H9 (cell line): ENCODE measurements at regions not wholly inside any gene's neighbourhood (a gene's known extent, or its start where the extent isn't known, plus 50 kb on each side); places are given as distances from the start of the nearest gene placed in this dataset.

ENCODE experiments used
- DNase-seq: peaks from one replicate; pipeline ENCODE4 v3.0.0-alpha.2; 2017
- H2AFZ ChIP-seq: one replicate; pipeline ENCODE4 v1.6.1; 2013; ENCODE audit warnings: mild to moderate bottlenecking, low read length, control low read depth, moderate library complexity
- H2AK5ac ChIP-seq: 2 replicates; pipeline ENCODE4 v1.6.1; 2013; ENCODE audit warnings: low read length, control low read depth, mixed read lengths; ENCODE audit not compliant: insufficient read length
- H2BK120ac ChIP-seq: one replicate; pipeline ENCODE4 v1.6.1; 2013; ENCODE audit warnings: low read depth, mild to moderate bottlenecking, low read length, control low read depth, inconsistent platforms; ENCODE audit not compliant: poor library complexity, severe bottlenecking
- H2BK12ac ChIP-seq: 2 replicates; pipeline ENCODE4 v1.6.1; 2013; ENCODE audit warnings: low read length, control low read depth, mixed read lengths, low read depth; ENCODE audit not compliant: insufficient read length
- H2BK15ac ChIP-seq: 2 replicates; pipeline ENCODE4 v1.6.1; 2013; ENCODE audit warnings: low read depth, low read length, control low read depth
- H2BK20ac ChIP-seq: one replicate; pipeline ENCODE4 v1.6.1; 2013; ENCODE audit warnings: low read depth, mild to moderate bottlenecking, low read length, control low read depth, inconsistent platforms; ENCODE audit not compliant: poor library complexity, severe bottlenecking
- H2BK5ac ChIP-seq: 2 replicates; pipeline ENCODE4 v1.6.1; 2013; ENCODE audit warnings: low read length, control low read depth, mixed read lengths; ENCODE audit not compliant: insufficient read length
- H3K14ac ChIP-seq: 2 replicates; pipeline ENCODE4 v1.6.1; 2013; ENCODE audit warnings: low read length, control low read depth; ENCODE audit not compliant: insufficient read depth
- H3K18ac ChIP-seq: 2 replicates; pipeline ENCODE4 v1.6.1; 2013; ENCODE audit warnings: low read depth, mild to moderate bottlenecking, mixed read lengths, low read length, control low read depth; ENCODE audit not compliant: insufficient read length
- H3K23ac ChIP-seq: 2 replicates; pipeline ENCODE4 v1.6.1; 2013; ENCODE audit warnings: low read length, control low read depth, mixed read lengths, low read depth; ENCODE audit not compliant: insufficient read length
- H3K23me2 ChIP-seq: 2 replicates; pipeline ENCODE4 v1.6.1; 2013; ENCODE audit warnings: low read depth, mild to moderate bottlenecking, mixed read lengths, low read length, control low read depth; ENCODE audit not compliant: insufficient read length, poor library complexity, severe bottlenecking
- H3K27ac ChIP-seq: 2 replicates; pipeline ENCODE4 v1.5.1; 2013; ENCODE audit warnings: low read length, control low read depth, mixed read lengths, low read depth; ENCODE audit not compliant: insufficient read length
- H3K27me3 ChIP-seq: 2 replicates; pipeline ENCODE4 v1.6.1; 2013; ENCODE audit warnings: low read length, control low read depth, inconsistent platforms; ENCODE audit not compliant: insufficient read depth
- H3K4ac ChIP-seq: 2 replicates; pipeline ENCODE4 v1.6.1; 2013; ENCODE audit warnings: low read depth, mild to moderate bottlenecking, control low read depth, inconsistent platforms, low read length, moderate library complexity
- H3K4me1 ChIP-seq: 2 replicates; pipeline ENCODE4 v1.6.1; 2013; ENCODE audit warnings: low read length, control low read depth, inconsistent platforms; ENCODE audit not compliant: insufficient read depth
- H3K4me2 ChIP-seq: 2 replicates; pipeline ENCODE4 v1.6.1; 2013; ENCODE audit warnings: low read length, control low read depth, mixed read lengths; ENCODE audit not compliant: insufficient read length, insufficient read depth
- H3K56ac ChIP-seq: 2 replicates; pipeline ENCODE4 v1.6.1; 2013; ENCODE audit warnings: low read depth, mild to moderate bottlenecking, mixed read lengths, low read length, control low read depth; ENCODE audit not compliant: insufficient read length
- H3K79me1 ChIP-seq: 2 replicates; pipeline ENCODE4 v1.6.1; 2013; ENCODE audit warnings: low read depth, mild to moderate bottlenecking, moderate library complexity, low read length, control low read depth, inconsistent platforms; ENCODE audit not compliant: insufficient read depth, poor library complexity, severe bottlenecking
- H3K79me2 ChIP-seq: 2 replicates; pipeline ENCODE4 v1.6.1; 2013; ENCODE audit warnings: low read length, control low read depth, inconsistent platforms; ENCODE audit not compliant: insufficient read depth
- H3K9ac ChIP-seq: 2 replicates; pipeline ENCODE4 v1.6.1; 2013; ENCODE audit warnings: low read length, control low read depth, mixed read lengths; ENCODE audit not compliant: insufficient read length; ENCODE audit errors: extremely low read depth
- H3K9me3 ChIP-seq: one replicate; pipeline ENCODE4 v1.6.1; 2013; ENCODE audit warnings: low read depth, low read length, inconsistent platforms; ENCODE audit not compliant: control insufficient read depth
- H3T11ph ChIP-seq: one replicate; pipeline ENCODE4 v1.6.1; 2013; ENCODE audit warnings: mild to moderate bottlenecking, low read length, control low read depth, inconsistent platforms
- H4K20me1 ChIP-seq: one replicate; pipeline ENCODE4 v1.6.1; 2013; ENCODE audit not compliant: control insufficient read depth, insufficient read length, insufficient read depth
- H4K5ac ChIP-seq: 2 replicates; pipeline ENCODE4 v1.6.1; 2013; ENCODE audit warnings: low read depth, mild to moderate bottlenecking, mixed read lengths, low read length, control low read depth; ENCODE audit not compliant: insufficient read length
- H4K8ac ChIP-seq: replicated peaks from 2 replicates; pipeline ENCODE4 v1.6.1; 2013; ENCODE audit warnings: low read length, control low read depth, mixed read lengths, low read depth; ENCODE audit not compliant: insufficient read length
- H4K91ac ChIP-seq: 2 replicates; pipeline ENCODE4 v1.6.1; 2013; ENCODE audit warnings: low read depth, mild to moderate bottlenecking, moderate library complexity, mixed read lengths, low read length, control low read depth; ENCODE audit not compliant: insufficient read length
- H3K27ac Mint-ChIP-seq, 3 experiments: 2 replicates in 2 of 3; 3 replicates in 1 of 3; pipeline ENCODE4 v1.8.0; 2020 to 2021; ENCODE audit warnings: mixed read lengths in 3 of 3, mild to moderate bottlenecking in 1 of 3, moderate library complexity in 1 of 3
- H3K27me3 Mint-ChIP-seq: 2 replicates; pipeline ENCODE4 v1.8.0; 2021; ENCODE audit warnings: low read depth, mild to moderate bottlenecking, moderate library complexity, mixed read lengths
- H3K36me3 Mint-ChIP-seq, 3 experiments: 2 replicates in 2 of 3; 3 replicates in 1 of 3; pipeline ENCODE4 v1.8.0; 2020 to 2021; ENCODE audit warnings: low read depth in 3 of 3, mixed read lengths in 3 of 3; ENCODE audit not compliant: insufficient read depth in 1 of 3
- H3K4me1 Mint-ChIP-seq, 2 experiments: 2 replicates each; pipeline ENCODE4 v1.8.0; 2020; ENCODE audit warnings: mixed read lengths in 2 of 2
- H3K4me3 Mint-ChIP-seq, 2 experiments: 2 replicates in 1 of 2; 3 replicates in 1 of 2; pipeline ENCODE4 v1.8.0; 2020 to 2021; ENCODE audit warnings: mild to moderate bottlenecking in 2 of 2, mixed read lengths in 2 of 2, moderate library complexity in 1 of 2
- H3K9me3 Mint-ChIP-seq, 2 experiments: 2 replicates in 1 of 2; 3 replicates in 1 of 2; pipeline ENCODE4 v1.8.0; 2020; ENCODE audit warnings: mild to moderate bottlenecking in 2 of 2, mixed read lengths in 2 of 2, moderate library complexity in 1 of 2
- CTCF ChIP-seq: fragments of 200-600 bp; sonication (generic); conservative IDR thresholded peaks from 3 replicates; pipeline ENCODE4 v1.8.0; 2021; ENCODE audit warnings: antibody characterized with exemption, mild to moderate bottlenecking
- WGBS: extraction: QIAGEN DNeasy Blood & Tissue Kit; methylation state at CpG from one replicate; pipeline ENCODE4 v1.1.7; 2013; ENCODE audit warnings: missing lambda C conversion rate, low lambda C conversion rate, mixed read lengths; ENCODE audit not compliant: insufficient read length; ENCODE audit errors: extremely low coverage; 5-methylcytosine and 5-hydroxymethylcytosine counted together

GRCh38 chr13:39233519-39233918, 195.3 kb downstream of the NHLRC3 start:
- no peak overlapping the region for H2BK12ac ChIP-seq
- H4K91ac ChIP-seq, result no peak overlapping the region
- H3K4ac ChIP-seq, result no peak overlapping the region
- no CpG with 5 or more reads among the region's 3 CpGs for WGBS
- no peak overlapping the region for H2BK20ac ChIP-seq
- no peaks in the 10 kb centered on the region for H3K23me2 ChIP-seq
- H3K4me1 ChIP-seq, result no peaks in the 10 kb centered on the region
- H3K18ac ChIP-seq, result no peak overlapping the region
- H4K5ac ChIP-seq, result no peak overlapping the region
- H3K9ac ChIP-seq, result no peak overlapping the region
- H2AFZ ChIP-seq, result no peak overlapping the region
- no peak overlapping the region for H2BK15ac ChIP-seq
- H3K27ac ChIP-seq, result no peak overlapping the region
- no peak for DNase-seq
- H3K79me2 ChIP-seq, result no peaks in the 10 kb centered on the region
- Mint-ChIP-seq H3K4me1 (peaks cover 10 to 11% of the 10 kb centered on the region in 2 experiments), H3K27me3 (peaks cover 6% of the 10 kb centered on the region), H3K4me3 (no peak overlapping the region), H3K27ac (no peak overlapping the region), H3K36me3 (no peaks in the 10 kb centered on the region), H3K9me3 (no peaks in the 10 kb centered on the region)
- no peaks in the 10 kb centered on the region for H3K79me1 ChIP-seq
- no peak overlapping the region for H2BK120ac ChIP-seq
- no peaks in the 10 kb centered on the region for H3K27me3 ChIP-seq
- no peaks in the 10 kb centered on the region for H3K9me3 ChIP-seq
- H3K23ac ChIP-seq, result no peak overlapping the region
- no peak for TF ChIP-seq CTCF
- H3T11ph ChIP-seq, result no peak overlapping the region
- H2BK5ac ChIP-seq, result no peak overlapping the region
- no peaks in the 10 kb centered on the region for H4K20me1 ChIP-seq
- H3K4me2 ChIP-seq, result no peak overlapping the region
- no peak overlapping the region for H3K14ac ChIP-seq
- no peak overlapping the region for H2AK5ac ChIP-seq
- H3K56ac ChIP-seq, result no peak overlapping the region
- no peak overlapping the region for H4K8ac ChIP-seq
